ENCODE measurements at regions not wholly inside any gene's neighbourhood (a gene's known extent, or its start where the extent isn't known, plus 50 kb on each side); places are given as distances from the start of the nearest gene placed in this dataset.

GRCh38 chr1:83747853-83748482 is 251.0 kb downstream of the TTLL7 start:
- TF ChIP-seq, protein P1, sequence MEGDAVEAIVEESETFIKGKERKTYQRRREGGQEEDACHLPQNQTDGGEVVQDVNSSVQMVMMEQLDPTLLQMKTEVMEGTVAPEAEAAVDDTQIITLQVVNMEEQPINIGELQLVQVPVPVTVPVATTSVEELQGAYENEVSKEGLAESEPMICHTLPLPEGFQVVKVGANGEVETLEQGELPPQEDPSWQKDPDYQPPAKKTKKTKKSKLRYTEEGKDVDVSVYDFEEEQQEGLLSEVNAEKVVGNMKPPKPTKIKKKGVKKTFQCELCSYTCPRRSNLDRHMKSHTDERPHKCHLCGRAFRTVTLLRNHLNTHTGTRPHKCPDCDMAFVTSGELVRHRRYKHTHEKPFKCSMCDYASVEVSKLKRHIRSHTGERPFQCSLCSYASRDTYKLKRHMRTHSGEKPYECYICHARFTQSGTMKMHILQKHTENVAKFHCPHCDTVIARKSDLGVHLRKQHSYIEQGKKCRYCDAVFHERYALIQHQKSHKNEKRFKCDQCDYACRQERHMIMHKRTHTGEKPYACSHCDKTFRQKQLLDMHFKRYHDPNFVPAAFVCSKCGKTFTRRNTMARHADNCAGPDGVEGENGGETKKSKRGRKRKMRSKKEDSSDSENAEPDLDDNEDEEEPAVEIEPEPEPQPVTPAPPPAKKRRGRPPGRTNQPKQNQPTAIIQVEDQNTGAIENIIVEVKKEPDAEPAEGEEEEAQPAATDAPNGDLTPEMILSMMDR (IDR thresholded peaks at IDR 0.05) = no peak

GRCh38 chr1:83746234-83746633 is 252.7 kb downstream of the TTLL7 start:
- TF ChIP-seq, protein P1 (IDR thresholded peaks at IDR 0.05) = no peak

DNA sequence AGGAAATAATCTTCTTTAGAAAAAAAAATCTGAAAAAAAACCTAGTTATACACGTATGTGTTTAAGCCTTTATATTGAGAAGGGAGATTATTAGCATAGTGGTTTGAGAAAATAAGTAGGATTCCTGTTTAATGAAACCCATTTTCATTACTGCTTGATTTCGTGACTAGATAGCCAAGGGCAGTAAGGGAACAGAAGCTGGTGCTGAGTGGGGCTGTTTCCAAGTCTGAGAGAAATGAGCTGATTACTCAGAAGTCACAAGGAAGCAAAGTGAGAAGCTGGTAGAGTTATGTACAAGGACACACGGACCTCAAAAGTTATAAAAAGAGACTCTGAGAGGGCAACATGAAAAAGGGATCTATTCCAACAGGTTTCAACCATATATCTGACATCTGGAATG is 256.5 kb downstream of the TTLL7 start:
- TF ChIP-seq, protein P1 (IDR thresholded peaks at IDR 0.05) = no peak

- TF ChIP-seq, protein P1 (IDR thresholded peaks at IDR 0.05) = no peak
Observed at GRCh38 chr1:83741770-83742169, 257.2 kb downstream of the TTLL7 start.

DNA sequence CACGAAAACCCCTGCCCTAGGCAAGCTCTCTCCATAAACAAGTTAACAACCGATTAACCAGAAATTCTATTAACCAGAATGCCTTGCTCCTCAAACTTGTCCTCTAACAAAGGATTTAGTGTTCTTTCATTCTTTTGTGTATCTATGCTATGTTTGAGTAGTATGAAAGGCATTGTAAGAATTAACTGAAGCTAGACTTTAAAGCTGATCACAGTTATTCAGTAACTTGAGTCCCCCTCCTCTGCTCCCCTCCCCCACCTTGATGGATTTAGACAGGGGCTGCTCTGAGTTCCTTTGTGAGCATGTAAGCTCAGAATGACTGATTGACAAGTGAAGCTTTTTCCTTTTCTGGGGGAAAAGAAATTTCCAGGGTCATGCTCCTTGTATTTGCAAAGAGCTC is 257.6 kb downstream of the TTLL7 start:
- TF ChIP-seq, protein P1 (IDR thresholded peaks at IDR 0.05) = no peak

DNA sequence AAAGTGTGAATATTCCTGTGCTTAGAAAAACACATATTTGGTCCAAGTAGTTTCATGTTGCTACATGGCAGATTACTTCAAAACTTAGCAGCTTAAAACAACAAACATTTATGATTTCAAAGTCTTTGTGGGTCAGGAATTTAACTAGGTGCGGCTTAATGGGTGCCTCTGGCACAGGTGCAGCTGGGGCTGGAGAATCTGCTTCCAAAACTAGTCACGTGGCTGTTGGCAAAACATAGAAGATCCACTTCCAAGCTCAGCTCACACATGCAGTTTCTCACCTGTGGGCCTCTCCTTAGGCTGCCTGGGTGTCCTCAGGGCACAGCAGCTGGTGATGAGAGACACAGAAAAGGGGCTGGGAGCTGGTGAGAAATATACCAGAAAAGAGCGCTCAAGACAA is 263.4 kb downstream of the TTLL7 start:
- TF ChIP-seq, protein P1 (IDR thresholded peaks at IDR 0.05) = no peak

- TF ChIP-seq, protein P1 (IDR thresholded peaks at IDR 0.05) = no peak
Observed at GRCh38 chr1:83734420-83734819, 264.5 kb downstream of the TTLL7 start.
